ENCODE measurements at regions not wholly inside any gene's neighbourhood (a gene's known extent, or its start where the extent isn't known, plus 50 kb on each side); places are given as distances from the start of the nearest gene placed in this dataset.

DNA sequence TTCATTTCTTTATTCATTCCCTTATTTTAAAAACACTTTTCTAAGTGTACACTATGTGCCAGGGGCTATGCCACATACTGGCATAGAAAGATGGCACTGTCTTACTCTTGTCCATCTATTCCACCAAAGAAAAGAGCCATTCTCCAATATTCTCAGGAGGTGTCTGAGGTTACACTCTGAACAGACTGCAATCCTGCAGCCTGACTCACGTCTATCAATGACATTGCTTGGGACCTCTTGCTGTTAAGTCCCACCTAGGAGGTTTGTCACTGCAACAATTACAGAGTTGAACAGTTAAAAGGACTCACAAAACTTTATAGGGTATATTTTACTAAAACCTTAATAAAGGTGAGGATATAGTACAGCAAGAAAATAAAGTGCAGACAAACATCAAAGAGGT, 512.9 kb upstream of the HTR2A start:
- no peaks in the 10 kb centered on the region for H3K9me3 ChIP-seq (ENCODE audit: control insufficient read depth in 2 of 2, low read length in 2 of 2)
- H3K27me3 ChIP-seq (ENCODE audit: control insufficient read depth, insufficient read depth, low read length), result no peaks in the 10 kb centered on the region
- H3K27ac ChIP-seq (ENCODE audit: insufficient read depth, low read length, poor library complexity, severe bottlenecking), result no peak overlapping the region
- Mint-ChIP-seq H3K4me1 (no peaks in the 10 kb centered on the region), H3K4me3 (no peak overlapping the region), H3K9me3 (peaks cover 0 to 3% (median 0%) of the 10 kb centered on the region in 7 donors), H3K36me3 (no peaks in the 10 kb centered on the region), H3K27ac (no peak overlapping the region), H3K27me3 (no peaks in the 10 kb centered on the region)
- no peaks in the 10 kb centered on the region for H3K4me1 ChIP-seq (ENCODE audit: control insufficient read depth, insufficient read depth, low read length, poor library complexity, severe bottlenecking)
- H3K4me3 ChIP-seq (ENCODE audit: low read depth, low read length), result no peak overlapping the region
- no peak for ATAC-seq (ENCODE audit: low read depth in 2 of 2)
- H3K36me3 ChIP-seq (ENCODE audit: control insufficient read depth, insufficient read depth, low read length), result no peaks in the 10 kb centered on the region
- no peak for DNase-seq

DNA sequence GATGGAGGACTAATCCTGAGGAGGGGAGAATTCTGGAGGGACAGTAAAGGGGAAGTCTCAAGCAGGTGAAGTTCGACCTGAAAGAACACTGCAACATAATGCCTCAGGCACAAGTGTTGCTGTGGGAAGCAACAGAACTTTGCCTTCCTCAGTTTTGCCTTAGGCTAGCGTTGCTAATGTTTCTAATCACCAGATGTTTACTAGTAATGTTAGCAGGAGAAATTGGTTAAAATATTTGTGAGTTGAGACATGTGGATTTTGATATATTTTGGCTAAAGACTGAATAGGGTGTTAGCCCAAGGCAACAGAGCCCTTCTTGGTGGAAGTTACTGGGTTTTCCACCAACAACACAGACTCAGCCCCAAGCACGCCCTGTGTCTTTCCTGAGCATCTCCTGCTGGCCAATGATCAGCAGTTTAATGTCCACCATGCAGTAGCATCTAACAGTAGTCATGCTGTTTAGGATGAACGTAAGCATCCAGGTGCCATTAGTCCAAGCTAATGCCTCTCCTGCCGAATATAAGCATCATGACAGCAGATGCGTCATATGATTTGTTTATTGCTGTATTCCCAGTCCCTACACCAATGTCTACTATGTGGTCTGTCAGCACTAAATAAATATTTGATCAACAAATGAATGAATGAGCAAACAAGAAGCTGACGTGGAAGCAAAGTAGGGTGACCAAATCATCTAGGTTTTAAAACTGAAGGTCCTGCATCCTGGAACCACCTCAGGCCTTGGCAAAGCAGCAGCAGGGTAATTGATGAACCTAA, 511.9 kb upstream of the HTR2A start:
- Mint-ChIP-seq H3K27ac (no peak overlapping the region), H3K36me3 (no peaks in the 10 kb centered on the region), H3K4me1 (no peaks in the 10 kb centered on the region), H3K27me3 (no peaks in the 10 kb centered on the region), H3K9me3 (peaks cover 0 to 7% (median 2%) of the 10 kb centered on the region in 7 donors), H3K4me3 (no peak overlapping the region)
- H3K9me3 ChIP-seq (ENCODE audit: control insufficient read depth in 2 of 2, low read length in 2 of 2), result no peaks in the 10 kb centered on the region
- H3K36me3 ChIP-seq (ENCODE audit: control insufficient read depth, insufficient read depth, low read length), result no peaks in the 10 kb centered on the region
- H3K4me1 ChIP-seq (ENCODE audit: control insufficient read depth, insufficient read depth, low read length, poor library complexity, severe bottlenecking), result no peaks in the 10 kb centered on the region
- no peak overlapping the region for H3K4me3 ChIP-seq (ENCODE audit: low read depth, low read length)
- H3K27me3 ChIP-seq (ENCODE audit: control insufficient read depth, insufficient read depth, low read length), result no peaks in the 10 kb centered on the region
- DNase-seq, result no peak
- no peak overlapping the region for H3K27ac ChIP-seq (ENCODE audit: insufficient read depth, low read length, poor library complexity, severe bottlenecking)
- ATAC-seq (ENCODE audit: low read depth in 2 of 2), result no peak

DNA sequence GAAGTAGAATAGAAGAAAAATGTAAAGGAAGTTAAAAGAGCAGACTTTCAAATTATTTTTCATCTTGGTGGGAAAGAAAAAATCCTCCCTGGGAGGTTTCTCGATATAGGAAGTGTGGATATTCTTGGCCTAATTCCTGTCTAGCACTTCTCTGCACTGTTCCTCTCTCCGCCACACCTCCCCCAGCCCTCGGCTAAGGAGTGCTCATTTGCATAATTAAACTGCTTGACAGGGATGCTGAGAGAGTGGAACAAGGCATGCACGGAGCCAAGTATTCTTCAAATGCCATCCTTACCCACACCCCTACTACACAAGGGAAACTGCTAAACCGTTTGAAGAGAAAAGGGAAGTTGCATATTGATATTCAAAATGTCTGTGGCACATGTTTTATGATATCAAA, 511.0 kb upstream of the HTR2A start:
- Histone ChIP-seq H3K9me3 (ENCODE audit: control insufficient read depth in 2 of 2, low read length in 2 of 2) (no peaks in the 10 kb centered on the region), H3K4me3 (ENCODE audit: low read depth, low read length) (no peak overlapping the region), H3K36me3 (ENCODE audit: control insufficient read depth, insufficient read depth, low read length) (no peaks in the 10 kb centered on the region), H3K27ac (ENCODE audit: insufficient read depth, low read length, poor library complexity, severe bottlenecking) (no peak overlapping the region), H3K4me1 (ENCODE audit: control insufficient read depth, insufficient read depth, low read length, poor library complexity, severe bottlenecking) (no peaks in the 10 kb centered on the region), H3K27me3 (ENCODE audit: control insufficient read depth, insufficient read depth, low read length) (no peaks in the 10 kb centered on the region)
- no peak overlapping the region for H3K27ac Mint-ChIP-seq
- DNase-seq (no peak), ATAC-seq (ENCODE audit: low read depth in 2 of 2) (no peak)
- H3K4me3 Mint-ChIP-seq, result peak overlapping the region in 1 of 4 donors; percentile 21
- no peaks in the 10 kb centered on the region for H3K4me1 Mint-ChIP-seq
- peaks cover 0 to 7% (median 2%) of the 10 kb centered on the region in 7 donors for H3K9me3 Mint-ChIP-seq
- H3K27me3 Mint-ChIP-seq, result no peaks in the 10 kb centered on the region
- H3K36me3 Mint-ChIP-seq, result no peaks in the 10 kb centered on the region

DNA sequence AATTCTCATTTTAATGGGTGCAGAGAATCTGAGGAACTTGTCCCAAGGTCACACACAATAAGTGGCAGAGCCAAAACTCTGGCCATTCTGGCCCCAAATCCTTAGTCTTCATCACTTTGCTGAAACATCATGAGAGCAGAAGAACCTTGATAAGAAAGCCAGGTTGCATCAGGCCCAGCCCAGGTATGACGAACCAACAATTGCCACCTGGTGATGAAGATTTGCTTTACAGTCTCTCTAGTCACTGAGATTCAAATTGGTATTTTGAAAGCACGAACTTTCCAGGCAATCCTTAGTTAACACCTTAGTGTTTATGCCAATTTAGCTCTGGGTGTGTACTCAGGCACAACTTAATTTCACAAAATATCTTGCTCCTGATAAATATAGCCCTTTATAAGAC, 502.7 kb upstream of the HTR2A start:
- H3K4me3 ChIP-seq (ENCODE audit: low read depth, low read length), result no peak overlapping the region
- peaks cover 0 to 6% (median 2%) of the 10 kb centered on the region in 7 donors for H3K9me3 Mint-ChIP-seq
- H3K4me1 ChIP-seq (ENCODE audit: control insufficient read depth, insufficient read depth, low read length, poor library complexity, severe bottlenecking), result no peaks in the 10 kb centered on the region
- DNase-seq, result no peak
- no peaks in the 10 kb centered on the region for H3K4me1 Mint-ChIP-seq
- no peaks in the 10 kb centered on the region for H3K27me3 Mint-ChIP-seq
- H3K36me3 ChIP-seq (ENCODE audit: control insufficient read depth, insufficient read depth, low read length), result no peaks in the 10 kb centered on the region
- H3K27ac Mint-ChIP-seq, result no peak overlapping the region
- H3K9me3 ChIP-seq (ENCODE audit: control insufficient read depth in 2 of 2, low read length in 2 of 2), result no peaks in the 10 kb centered on the region
- no peak for ATAC-seq (ENCODE audit: low read depth in 2 of 2)
- no peak overlapping the region for H3K27ac ChIP-seq (ENCODE audit: insufficient read depth, low read length, poor library complexity, severe bottlenecking)
- H3K36me3 Mint-ChIP-seq, result no peaks in the 10 kb centered on the region
- H3K27me3 ChIP-seq (ENCODE audit: control insufficient read depth, insufficient read depth, low read length), result no peaks in the 10 kb centered on the region
- H3K4me3 Mint-ChIP-seq, result no peak overlapping the region

DNA sequence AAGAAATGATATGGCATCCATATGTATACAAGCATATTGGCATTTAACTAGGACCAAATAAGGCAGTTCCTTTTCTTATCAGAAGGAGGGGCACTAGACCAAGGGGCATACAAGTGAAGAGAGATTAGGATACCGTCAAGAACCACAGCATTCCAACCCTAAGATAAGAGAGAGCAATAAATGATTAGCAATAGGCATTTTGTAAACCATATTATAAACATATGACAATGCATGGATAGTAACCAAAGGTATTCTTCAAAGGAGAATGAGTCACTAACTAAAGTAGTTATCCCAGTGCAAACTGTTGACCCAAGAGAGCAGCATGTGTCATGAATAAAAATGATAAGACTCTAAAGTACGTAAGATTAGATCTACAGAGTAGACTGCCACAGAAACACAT, 500.9 kb upstream of the HTR2A start:
- no peaks in the 10 kb centered on the region for H3K27me3 ChIP-seq (ENCODE audit: control insufficient read depth, insufficient read depth, low read length)
- Mint-ChIP-seq H3K36me3 (no peaks in the 10 kb centered on the region), H3K27ac (no peak overlapping the region), H3K9me3 (peaks cover 0 to 7% (median 0%) of the 10 kb centered on the region in 7 donors), H3K4me1 (no peaks in the 10 kb centered on the region), H3K27me3 (no peaks in the 10 kb centered on the region), H3K4me3 (no peak overlapping the region)
- no peaks in the 10 kb centered on the region for H3K4me1 ChIP-seq (ENCODE audit: control insufficient read depth, insufficient read depth, low read length, poor library complexity, severe bottlenecking)
- no peak overlapping the region for H3K4me3 ChIP-seq (ENCODE audit: low read depth, low read length)
- H3K27ac ChIP-seq (ENCODE audit: insufficient read depth, low read length, poor library complexity, severe bottlenecking), result no peak overlapping the region
- no peaks in the 10 kb centered on the region for H3K36me3 ChIP-seq (ENCODE audit: control insufficient read depth, insufficient read depth, low read length)
- H3K9me3 ChIP-seq (ENCODE audit: control insufficient read depth in 2 of 2, low read length in 2 of 2), result no peaks in the 10 kb centered on the region
- ATAC-seq (ENCODE audit: low read depth in 2 of 2) (no peak), DNase-seq (no peak)

DNA sequence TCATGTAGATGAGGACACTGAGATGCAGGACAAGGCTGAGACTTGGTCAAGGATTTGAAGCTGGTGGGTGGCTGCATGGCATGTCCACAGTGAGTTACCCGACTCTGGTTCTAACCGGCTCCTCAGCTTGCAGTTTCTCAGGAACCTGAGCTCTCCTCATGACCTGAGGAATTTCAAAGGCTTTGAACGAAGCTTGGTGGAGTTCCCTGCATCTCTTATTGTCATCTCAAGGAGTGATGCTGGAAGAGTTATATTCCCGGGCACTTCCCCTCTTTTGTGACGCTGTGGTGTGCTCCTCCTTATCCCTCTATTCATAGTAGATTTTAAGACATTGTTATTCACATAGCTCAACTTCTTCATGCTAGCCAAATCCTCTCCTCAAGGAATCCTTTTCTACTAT, 500.1 kb upstream of the HTR2A start:
- H3K9me3 ChIP-seq (ENCODE audit: control insufficient read depth in 2 of 2, low read length in 2 of 2), result no peaks in the 10 kb centered on the region
- no peak overlapping the region for H3K27ac ChIP-seq (ENCODE audit: insufficient read depth, low read length, poor library complexity, severe bottlenecking)
- no peaks in the 10 kb centered on the region for H3K4me1 ChIP-seq (ENCODE audit: control insufficient read depth, insufficient read depth, low read length, poor library complexity, severe bottlenecking)
- DNase-seq (no peak), ATAC-seq (ENCODE audit: low read depth in 2 of 2) (no peak)
- no peaks in the 10 kb centered on the region for H3K27me3 ChIP-seq (ENCODE audit: control insufficient read depth, insufficient read depth, low read length)
- Mint-ChIP-seq H3K27ac (no peak overlapping the region), H3K4me1 (no peaks in the 10 kb centered on the region), H3K27me3 (no peaks in the 10 kb centered on the region), H3K4me3 (no peak overlapping the region), H3K9me3 (peaks cover 0 to 7% (median 2%) of the 10 kb centered on the region in 7 donors), H3K36me3 (no peaks in the 10 kb centered on the region)
- H3K36me3 ChIP-seq (ENCODE audit: control insufficient read depth, insufficient read depth, low read length), result no peaks in the 10 kb centered on the region
- H3K4me3 ChIP-seq (ENCODE audit: low read depth, low read length), result no peak overlapping the region

DNA sequence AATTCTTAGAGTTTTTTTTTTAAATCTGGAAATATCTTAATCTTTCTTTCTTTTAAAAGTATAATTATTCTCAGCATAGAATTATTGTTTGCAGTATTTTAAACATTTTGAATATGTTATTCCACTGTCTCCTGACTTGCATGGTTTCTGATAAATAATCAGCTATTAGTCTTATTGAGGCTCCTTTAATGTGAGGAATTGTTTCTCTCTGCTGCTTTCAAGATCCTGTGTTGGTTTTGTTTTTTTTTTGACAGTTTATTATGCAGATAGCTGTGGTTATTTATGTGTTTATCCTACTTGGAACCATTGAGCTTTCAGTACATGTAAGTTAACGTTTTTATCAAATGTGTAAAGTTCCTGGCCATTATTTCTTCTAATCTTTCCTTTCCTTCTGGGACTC, 477.9 kb upstream of the HTR2A start:
- Histone ChIP-seq H3K27ac (ENCODE audit: insufficient read depth, low read length, poor library complexity, severe bottlenecking) (no peak overlapping the region), H3K9me3 (ENCODE audit: control insufficient read depth in 2 of 2, low read length in 2 of 2) (peaks cover 0 to 2% of the 10 kb centered on the region in 2 experiments), H3K27me3 (ENCODE audit: control insufficient read depth, insufficient read depth, low read length) (no peaks in the 10 kb centered on the region), H3K4me1 (ENCODE audit: control insufficient read depth, insufficient read depth, low read length, poor library complexity, severe bottlenecking) (no peaks in the 10 kb centered on the region), H3K36me3 (ENCODE audit: control insufficient read depth, insufficient read depth, low read length) (no peaks in the 10 kb centered on the region), H3K4me3 (ENCODE audit: low read depth, low read length) (no peak overlapping the region)
- Mint-ChIP-seq H3K9me3 (peaks cover 0 to 14% (median 3%) of the 10 kb centered on the region in 7 donors), H3K27me3 (no peaks in the 10 kb centered on the region), H3K4me1 (no peaks in the 10 kb centered on the region), H3K36me3 (no peaks in the 10 kb centered on the region), H3K27ac (no peak overlapping the region), H3K4me3 (no peak overlapping the region)
- no peak for DNase-seq
- no peak for ATAC-seq (ENCODE audit: low read depth in 2 of 2)

DNA sequence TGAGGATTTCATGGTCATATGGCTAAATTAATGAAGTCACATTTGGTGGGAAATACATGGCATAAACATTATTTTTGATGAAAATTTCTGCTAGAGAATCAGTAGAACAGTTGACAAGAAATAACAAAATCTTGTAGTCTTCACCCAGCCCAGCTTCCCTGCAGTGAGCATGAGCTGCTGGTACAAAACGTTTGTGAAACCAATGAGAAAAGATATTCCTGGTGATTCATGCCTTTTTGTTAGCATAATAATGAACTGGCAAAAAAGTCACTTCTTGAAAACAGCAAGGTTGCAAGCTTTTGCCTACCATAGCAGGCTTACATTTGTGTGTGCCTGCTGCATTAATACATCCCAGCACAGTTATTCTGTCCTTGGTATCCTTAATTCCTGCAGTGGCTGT, 475.9 kb upstream of the HTR2A start:
- Mint-ChIP-seq H3K27me3 (no peaks in the 10 kb centered on the region), H3K36me3 (no peaks in the 10 kb centered on the region), H3K4me3 (no peak overlapping the region), H3K9me3 (peaks cover 0 to 25% (median 4%) of the 10 kb centered on the region in 7 donors), H3K4me1 (no peaks in the 10 kb centered on the region), H3K27ac (no peak overlapping the region)
- Histone ChIP-seq H3K36me3 (ENCODE audit: control insufficient read depth, insufficient read depth, low read length) (no peaks in the 10 kb centered on the region), H3K27me3 (ENCODE audit: control insufficient read depth, insufficient read depth, low read length) (no peaks in the 10 kb centered on the region), H3K27ac (ENCODE audit: insufficient read depth, low read length, poor library complexity, severe bottlenecking) (no peak overlapping the region), H3K9me3 (ENCODE audit: control insufficient read depth in 2 of 2, low read length in 2 of 2) (peaks cover 0 to 4% of the 10 kb centered on the region in 2 experiments), H3K4me1 (ENCODE audit: control insufficient read depth, insufficient read depth, low read length, poor library complexity, severe bottlenecking) (no peaks in the 10 kb centered on the region), H3K4me3 (ENCODE audit: low read depth, low read length) (no peak overlapping the region)
- no peak for DNase-seq
- ATAC-seq (ENCODE audit: low read depth in 2 of 2), result no peak

All from CD4-positive, CD25-positive, alpha-beta regulatory T cell (primary cell).